SIG-M5 treated with dmso at 0.1 percent for 504 hours (cell line): ENCODE measurements at regions not wholly inside any gene's neighbourhood (a gene's known extent, or its start where the extent isn't known, plus 50 kb on each side); places are given as distances from the start of the nearest gene placed in this dataset.
"Not testable (repeated sequence)": the region's sequence is repeated elsewhere in the genome, so short reads cannot be mapped to it uniquely, and the experiment has no call there.

Source experiments
- DNase-seq: peaks from one replicate; lab custom pipeline; 2025; ENCODE audit not compliant: unreplicated experiment; lab: John Stamatoyannopoulos, UW

GRCh38 chr5:39933061-39933460, 508.3 kb upstream of the DAB2 start:
- no peak for DNase-seq

- no peak for DNase-seq
Measured at GRCh38 chr5:39928709-39929108, 503.9 kb upstream of the DAB2 start.

GRCh38 chr5:39919876-39920275, 495.1 kb upstream of the DAB2 start:
- no peak for DNase-seq

GRCh38 chr5:39912906-39913305, 488.1 kb upstream of the DAB2 start:
- DNase-seq: no peak

GRCh38 chr5:39907267-39907951, 482.6 kb upstream of the DAB2 start:
- DNase-seq: not testable (repeated sequence)

GRCh38 chr5:39906146-39906545, 481.4 kb upstream of the DAB2 start:
- no peak for DNase-seq

- DNase-seq: no peak
Measured at GRCh38 chr5:39905356-39905755, 480.6 kb upstream of the DAB2 start.

- no peak for DNase-seq
Measured at GRCh38 chr5:39902626-39903025, 477.8 kb upstream of the DAB2 start.

- no peak for DNase-seq
Measured at GRCh38 chr5:39898731-39899130, 474.0 kb upstream of the DAB2 start.

GRCh38 chr5:39896706-39897105, 471.9 kb upstream of the DAB2 start:
- no peak for DNase-seq

GRCh38 chr5:39896104-39896503, 471.3 kb upstream of the DAB2 start:
- no peak for DNase-seq

GRCh38 chr5:39892708-39893107, 467.9 kb upstream of the DAB2 start:
- no peak for DNase-seq

- DNase-seq: no peak
Measured at GRCh38 chr5:39891376-39891775, 466.6 kb upstream of the DAB2 start.

- DNase-seq: no peak
Measured at GRCh38 chr5:39880985-39881384, 456.2 kb upstream of the DAB2 start.

GRCh38 chr5:39877479-39877878, 452.7 kb upstream of the DAB2 start:
- no peak for DNase-seq

GRCh38 chr5:39876146-39876545, 451.4 kb upstream of the DAB2 start:
- DNase-seq: no peak

GRCh38 chr5:39870137-39870536, 445.4 kb upstream of the DAB2 start:
- DNase-seq: no peak

GRCh38 chr5:39869396-39869795, 444.6 kb upstream of the DAB2 start:
- no peak for DNase-seq

GRCh38 chr5:39867923-39868322, 443.1 kb upstream of the DAB2 start:
- DNase-seq: no peak

GRCh38 chr5:39863926-39864552, 439.3 kb upstream of the DAB2 start:
- DNase-seq: no peak

GRCh38 chr5:39857041-39857440, 432.3 kb upstream of the DAB2 start:
- DNase-seq: peak; percentile 19

GRCh38 chr5:39854771-39855410, 430.1 kb upstream of the DAB2 start:
- DNase-seq: no peak
